Activated naive CD8-positive, alpha-beta T cell treated with anti-CD3 and anti-CD28 coated beads, Interleukin-2, amount 50 U/mL, for 24 hours (primary cell): ENCODE measurements at regions not wholly inside any gene's neighbourhood (a gene's known extent, or its start where the extent isn't known, plus 50 kb on each side); places are given as distances from the start of the nearest gene placed in this dataset.
A peak's percentile ranks its signal among the peaks of the same experiment; 100 is the strongest.
"Not testable (repeated sequence)": the region's sequence is repeated elsewhere in the genome, so short reads cannot be mapped to it uniquely, and the experiment has no call there.

Source experiments
- ATAC-seq: fragments of 150-1000 bp; cut with Tn5 transposase; one replicate; pipeline ENCODE4 v1.10.0; 2021
- DNase-seq: peaks from one replicate; pipeline ENCODE4 v3.0.0; 2021
- H3K27ac Mint-ChIP-seq: one replicate; pipeline ENCODE4 v1.8.0; 2021; ENCODE audit warnings: mild to moderate bottlenecking, mixed read lengths
- H3K27me3 Mint-ChIP-seq: one replicate; pipeline ENCODE4 v1.8.0; 2021; ENCODE audit warnings: mixed read lengths
- H3K36me3 Mint-ChIP-seq: one replicate; pipeline ENCODE4 v1.8.0; 2021; ENCODE audit warnings: low read depth, mixed read lengths
- H3K4me1 Mint-ChIP-seq: one replicate; pipeline ENCODE4 v1.8.0; 2021; ENCODE audit warnings: mixed read lengths
- H3K4me3 Mint-ChIP-seq: one replicate; pipeline ENCODE4 v1.8.0; 2021; ENCODE audit warnings: mild to moderate bottlenecking, moderate library complexity, mixed read lengths
- H3K9me3 Mint-ChIP-seq: one replicate; pipeline ENCODE4 v1.8.0; 2021; ENCODE audit warnings: mixed read lengths

DNA sequence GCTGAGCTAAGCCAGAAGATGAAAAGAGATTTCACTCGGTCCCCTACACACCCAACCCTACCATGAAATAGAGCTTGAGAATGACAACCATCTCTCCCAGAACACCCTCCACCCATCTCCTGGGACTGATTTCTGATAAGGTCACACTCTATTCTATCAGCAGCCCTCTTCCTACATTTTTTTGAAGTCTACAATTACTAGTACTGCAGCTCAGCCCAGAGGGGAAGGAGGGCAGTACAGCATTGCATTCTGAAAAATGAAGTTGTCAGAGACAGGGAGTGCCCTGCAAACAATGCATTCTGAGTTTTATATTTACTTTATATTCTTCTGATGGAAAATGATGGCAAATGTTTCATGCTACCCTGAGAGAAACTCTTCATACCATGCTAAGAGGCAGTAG lies 318.5 kb downstream of the BCAT1 start:
- H3K4me1 Mint-ChIP-seq, result no peaks in the 10 kb centered on the region
- H3K9me3 Mint-ChIP-seq, result peaks cover 6% of the 10 kb centered on the region
- H3K27ac Mint-ChIP-seq, result no peak overlapping the region
- H3K36me3 Mint-ChIP-seq, result no peaks in the 10 kb centered on the region
- H3K27me3 Mint-ChIP-seq, result no peaks in the 10 kb centered on the region
- ATAC-seq, result no peak
- no peak overlapping the region for H3K4me3 Mint-ChIP-seq
- no peak for DNase-seq

GRCh38 chr12:24625103-24625502 lies 323.8 kb downstream of the BCAT1 start:
- Mint-ChIP-seq H3K36me3 (no peaks in the 10 kb centered on the region), H3K9me3 (peaks cover 15% of the 10 kb centered on the region), H3K27me3 (peaks cover 2% of the 10 kb centered on the region), H3K4me3 (no peak overlapping the region), H3K4me1 (no peaks in the 10 kb centered on the region), H3K27ac (no peak overlapping the region)
- ATAC-seq, result no peak
- DNase-seq, result no peak

DNA sequence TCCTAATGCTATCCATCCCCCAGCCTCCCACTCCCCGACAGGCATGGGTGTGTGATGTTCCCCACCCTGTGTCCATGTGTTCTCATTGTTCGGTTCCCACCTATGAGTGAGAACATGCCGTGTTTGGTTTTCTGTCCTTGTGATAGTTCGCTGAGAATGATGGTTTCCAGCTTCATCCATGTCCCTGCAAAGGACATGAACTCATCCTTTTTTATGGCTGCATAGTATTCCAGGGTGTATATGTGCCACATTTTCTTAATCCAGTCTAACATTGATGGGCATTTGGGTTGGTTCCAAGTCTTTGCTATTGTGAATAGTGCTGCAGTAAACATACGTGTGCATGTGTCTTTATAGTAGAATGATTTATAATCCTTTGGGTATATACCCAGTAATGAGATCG lies 328.9 kb downstream of the BCAT1 start:
- H3K4me1 Mint-ChIP-seq, DNase-seq, H3K27ac Mint-ChIP-seq, ATAC-seq, H3K36me3 Mint-ChIP-seq, H3K4me3 Mint-ChIP-seq, H3K27me3 Mint-ChIP-seq: not testable (repeated sequence)
- H3K9me3 Mint-ChIP-seq, result peaks cover 14% of the 10 kb centered on the region

- ATAC-seq (no peak), DNase-seq (no peak)
- no peaks in the 10 kb centered on the region for H3K4me1 Mint-ChIP-seq
- H3K27me3 Mint-ChIP-seq, result no peaks in the 10 kb centered on the region
- no peaks in the 10 kb centered on the region for H3K36me3 Mint-ChIP-seq
- H3K9me3 Mint-ChIP-seq, result peaks cover 10% of the 10 kb centered on the region
- H3K27ac Mint-ChIP-seq, result no peak overlapping the region
- no peak overlapping the region for H3K4me3 Mint-ChIP-seq
These were observed 331.4 kb downstream of the BCAT1 start for GRCh38 chr12:24617471-24617870.

DNA sequence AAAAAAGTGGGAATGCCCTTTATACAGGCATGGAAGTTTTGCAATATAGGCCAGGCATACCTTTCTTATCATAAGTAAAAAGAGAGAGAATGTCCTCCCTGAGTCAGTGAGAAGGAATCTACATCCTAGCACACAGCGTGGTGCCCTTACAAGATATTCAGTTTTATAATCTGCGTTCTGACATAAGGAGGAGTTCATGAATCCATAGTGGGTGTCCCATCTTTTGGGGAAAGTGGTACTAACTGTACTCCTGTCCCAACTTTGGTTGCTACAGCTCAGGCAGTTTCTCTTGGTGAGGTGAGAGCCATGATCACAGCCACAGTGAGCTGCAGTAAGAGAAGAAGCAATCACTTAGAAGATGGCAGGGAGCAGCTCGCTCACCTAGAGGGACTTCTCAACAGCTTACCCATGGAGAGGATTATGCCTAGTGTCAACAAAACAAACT lies 332.9 kb downstream of the BCAT1 start:
- no peak overlapping the region for H3K4me3 Mint-ChIP-seq
- DNase-seq, result no peak
- H3K27ac Mint-ChIP-seq, result no peak overlapping the region
- H3K36me3 Mint-ChIP-seq, result no peaks in the 10 kb centered on the region
- H3K4me1 Mint-ChIP-seq, result no peaks in the 10 kb centered on the region
- H3K27me3 Mint-ChIP-seq, result no peaks in the 10 kb centered on the region
- ATAC-seq, result no peak
- H3K9me3 Mint-ChIP-seq, result peaks cover 4% of the 10 kb centered on the region

- no peaks in the 10 kb centered on the region for H3K36me3 Mint-ChIP-seq
- H3K27ac Mint-ChIP-seq, result no peak overlapping the region
- no peak overlapping the region for H3K4me3 Mint-ChIP-seq
- DNase-seq, result no peak
- H3K9me3 Mint-ChIP-seq, result peaks cover 3% of the 10 kb centered on the region
- ATAC-seq, result no peak
- H3K4me1 Mint-ChIP-seq, result peaks cover 2% of the 10 kb centered on the region
- H3K27me3 Mint-ChIP-seq, result no peaks in the 10 kb centered on the region
These were observed 340.1 kb downstream of the BCAT1 start for GRCh38 chr12:24608637-24609285.

GRCh38 chr12:24608108-24608507 lies 340.8 kb downstream of the BCAT1 start:
- ATAC-seq, result no peak

DNA sequence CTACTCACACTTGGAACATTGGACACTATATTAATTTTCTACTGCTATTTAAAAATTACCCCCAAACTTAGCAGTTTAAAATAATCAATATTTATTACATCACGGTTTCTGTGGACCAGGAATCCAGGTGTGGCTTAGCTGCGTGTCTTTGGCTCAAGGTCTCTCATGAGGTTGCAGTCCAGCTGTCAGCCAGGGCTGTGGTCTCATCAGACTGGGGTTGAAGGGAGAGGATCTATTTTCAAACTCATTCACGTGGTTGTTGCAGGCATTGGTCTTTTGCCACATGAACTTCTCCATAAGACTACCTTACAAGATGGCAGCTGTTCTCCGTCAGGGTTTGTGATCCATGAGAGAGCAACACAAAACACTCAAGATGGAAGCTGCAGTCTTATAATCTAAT lies 343.0 kb downstream of the BCAT1 start:
- peaks cover 5% of the 10 kb centered on the region for H3K4me1 Mint-ChIP-seq
- no peak overlapping the region for H3K27ac Mint-ChIP-seq
- no peaks in the 10 kb centered on the region for H3K27me3 Mint-ChIP-seq
- no peak overlapping the region for H3K4me3 Mint-ChIP-seq
- DNase-seq, result no peak
- H3K9me3 Mint-ChIP-seq, result peaks cover 3% of the 10 kb centered on the region
- no peak for ATAC-seq
- no peaks in the 10 kb centered on the region for H3K36me3 Mint-ChIP-seq

More at GRCh38 chr12:24608108-24608507, 340.8 kb downstream of the BCAT1 start:
- H3K36me3 Mint-ChIP-seq, result no peaks in the 10 kb centered on the region
- H3K4me3 Mint-ChIP-seq, result no peak overlapping the region
- H3K27ac Mint-ChIP-seq, result no peak overlapping the region
- peaks cover 3% of the 10 kb centered on the region for H3K9me3 Mint-ChIP-seq
- no peaks in the 10 kb centered on the region for H3K27me3 Mint-ChIP-seq
- DNase-seq, result no peak
- peaks cover 2% of the 10 kb centered on the region for H3K4me1 Mint-ChIP-seq

DNA sequence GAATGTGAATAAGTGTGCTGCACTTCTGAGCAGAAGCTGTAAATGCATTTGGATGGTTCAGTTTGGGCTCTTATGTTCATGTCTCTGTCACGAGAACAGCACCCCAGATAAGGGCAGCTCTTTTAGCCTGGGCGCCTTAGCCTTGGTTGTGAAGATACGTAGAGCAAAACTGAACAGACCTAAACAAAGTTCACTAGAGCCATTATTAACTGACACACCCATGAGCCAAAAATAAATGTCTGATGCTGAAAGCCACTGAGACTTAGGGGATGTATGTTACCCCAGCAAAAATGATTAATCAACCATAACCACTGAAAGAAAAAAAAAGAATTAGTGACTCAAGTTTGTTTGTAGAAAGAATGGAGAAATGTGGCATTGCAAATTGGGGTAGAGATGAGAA lies 343.4 kb downstream of the BCAT1 start:
- H3K27ac Mint-ChIP-seq, result no peak overlapping the region
- ATAC-seq (no peak), DNase-seq (no peak)
- H3K36me3 Mint-ChIP-seq, result no peaks in the 10 kb centered on the region
- peaks cover 3% of the 10 kb centered on the region for H3K9me3 Mint-ChIP-seq
- peaks cover 9% of the 10 kb centered on the region for H3K4me1 Mint-ChIP-seq
- no peak overlapping the region for H3K4me3 Mint-ChIP-seq
- no peaks in the 10 kb centered on the region for H3K27me3 Mint-ChIP-seq

DNA sequence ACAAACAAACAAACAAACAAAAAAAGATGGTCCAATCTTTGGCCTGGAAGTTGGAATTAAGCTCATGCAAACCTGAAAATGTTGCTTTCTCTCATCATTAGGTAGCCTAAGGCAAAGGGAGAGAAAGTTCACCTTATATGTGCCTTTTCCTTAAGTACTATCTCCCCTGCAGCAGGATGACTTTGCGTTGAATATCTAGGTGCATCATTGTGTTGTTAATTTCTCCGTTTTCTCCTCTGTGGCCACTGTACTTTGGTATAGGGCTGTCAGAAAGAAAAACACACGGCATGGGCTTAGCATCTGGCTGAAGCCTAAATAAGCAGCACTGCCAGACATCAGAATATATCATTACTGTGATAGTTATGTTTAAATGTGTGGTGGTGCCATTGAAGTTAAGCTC lies 345.5 kb downstream of the BCAT1 start:
- Mint-ChIP-seq H3K9me3 (no peaks in the 10 kb centered on the region), H3K4me3 (no peak overlapping the region), H3K27me3 (no peaks in the 10 kb centered on the region), H3K27ac (no peak overlapping the region), H3K4me1 (peaks cover 19% of the 10 kb centered on the region), H3K36me3 (no peaks in the 10 kb centered on the region)
- DNase-seq (no peak), ATAC-seq (no peak)

DNA sequence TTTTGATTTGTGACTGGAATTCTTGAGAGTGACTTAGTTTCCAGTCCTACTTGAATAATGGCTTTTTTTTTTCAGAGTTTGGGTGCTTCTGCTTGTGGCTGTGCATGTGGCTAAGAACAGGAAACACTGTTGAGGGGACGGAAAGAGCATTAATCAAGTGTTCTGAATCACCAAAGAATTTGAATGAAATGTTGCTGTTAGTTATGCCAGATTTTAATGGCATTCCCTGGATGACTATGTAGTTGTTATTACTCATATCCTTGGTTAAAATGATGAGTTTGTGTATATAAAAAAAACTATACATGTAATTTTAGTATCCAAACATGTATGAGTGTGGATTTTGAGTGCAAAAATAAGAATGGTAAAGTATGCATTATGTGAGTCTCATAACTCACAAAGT lies 347.9 kb downstream of the BCAT1 start:
- Mint-ChIP-seq H3K36me3 (no peaks in the 10 kb centered on the region), H3K4me1 (peaks cover 19% of the 10 kb centered on the region), H3K27ac (peak overlapping the region; percentile 1), H3K4me3 (no peak overlapping the region), H3K9me3 (no peaks in the 10 kb centered on the region), H3K27me3 (no peaks in the 10 kb centered on the region)
- peak; percentile 52 for ATAC-seq
- DNase-seq, result no peak

- Mint-ChIP-seq H3K27ac (peak overlapping the region; percentile 1), H3K9me3 (no peaks in the 10 kb centered on the region), H3K27me3 (no peaks in the 10 kb centered on the region), H3K4me1 (peaks cover 19% of the 10 kb centered on the region), H3K36me3 (no peaks in the 10 kb centered on the region), H3K4me3 (no peak overlapping the region)
- peak; percentile 63 for ATAC-seq
- no peak for DNase-seq
These were observed 348.4 kb downstream of the BCAT1 start for GRCh38 chr12:24600551-24600950.

DNA sequence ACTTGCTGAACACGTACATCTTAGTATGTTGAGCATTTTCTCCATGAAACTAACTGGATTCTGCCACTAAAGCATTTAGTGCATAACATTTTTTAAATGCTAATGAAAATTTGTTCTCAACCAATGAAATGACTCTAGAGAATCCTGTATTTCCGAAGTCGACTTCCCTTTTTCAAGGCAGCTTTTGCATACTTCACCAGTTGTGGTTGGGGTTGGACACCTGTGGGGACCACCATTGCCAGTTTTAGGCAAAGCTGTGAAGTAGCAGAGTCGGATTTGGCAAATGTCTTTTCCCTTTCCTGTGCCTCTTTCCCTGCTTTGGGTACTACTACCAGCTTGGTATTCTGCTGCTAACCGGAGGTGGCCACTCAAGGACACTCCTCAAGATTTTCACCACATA lies 349.2 kb downstream of the BCAT1 start:
- no peak overlapping the region for H3K4me3 Mint-ChIP-seq
- no peak overlapping the region for H3K27ac Mint-ChIP-seq
- H3K9me3 Mint-ChIP-seq, result no peaks in the 10 kb centered on the region
- no peaks in the 10 kb centered on the region for H3K36me3 Mint-ChIP-seq
- H3K4me1 Mint-ChIP-seq, result peaks cover 17% of the 10 kb centered on the region
- DNase-seq, result no peak
- no peak for ATAC-seq
- peaks cover 1% of the 10 kb centered on the region for H3K27me3 Mint-ChIP-seq

GRCh38 chr12:24597580-24597979 lies 351.3 kb downstream of the BCAT1 start:
- Mint-ChIP-seq H3K27me3 (peaks cover 8% of the 10 kb centered on the region), H3K4me1 (peaks cover 17% of the 10 kb centered on the region), H3K4me3 (no peak overlapping the region), H3K36me3 (no peaks in the 10 kb centered on the region), H3K9me3 (peaks cover 4% of the 10 kb centered on the region), H3K27ac (no peak overlapping the region)
- no peak for ATAC-seq
- DNase-seq, result no peak

GRCh38 chr12:24596768-24597388 lies 352.0 kb downstream of the BCAT1 start:
- peaks cover 8% of the 10 kb centered on the region for H3K27me3 Mint-ChIP-seq
- H3K36me3 Mint-ChIP-seq, result no peaks in the 10 kb centered on the region
- H3K9me3 Mint-ChIP-seq, result peaks cover 4% of the 10 kb centered on the region
- no peak overlapping the region for H3K4me3 Mint-ChIP-seq
- H3K27ac Mint-ChIP-seq, result no peak overlapping the region
- H3K4me1 Mint-ChIP-seq, result peaks cover 17% of the 10 kb centered on the region
- no peak for DNase-seq
- ATAC-seq, result no peak
